ENCODE measurements at regions not wholly inside any gene's neighbourhood (a gene's known extent, or its start where the extent isn't known, plus 50 kb on each side); places are given as distances from the start of the nearest gene placed in this dataset.

DNA sequence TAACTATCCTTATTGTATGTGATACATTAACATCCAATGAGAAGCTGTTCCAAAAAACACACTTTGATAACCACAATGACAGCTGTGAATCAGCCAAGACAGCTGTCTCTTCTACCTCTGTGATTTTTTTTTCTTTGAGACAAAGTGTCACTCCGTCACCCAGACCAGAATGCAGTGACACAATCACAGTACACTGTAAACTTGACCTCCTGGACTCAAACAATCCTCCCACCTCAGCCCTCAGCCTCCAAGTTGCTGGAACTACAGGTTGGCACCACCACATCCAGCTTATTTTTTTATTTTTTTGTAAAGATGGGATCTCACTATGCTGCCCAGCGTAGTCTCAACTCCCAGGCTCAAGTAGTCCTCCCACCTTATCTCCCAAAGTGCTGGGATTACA lies 73.5 kb upstream of the TMCO5A start:
- TF ChIP-seq, protein P1, sequence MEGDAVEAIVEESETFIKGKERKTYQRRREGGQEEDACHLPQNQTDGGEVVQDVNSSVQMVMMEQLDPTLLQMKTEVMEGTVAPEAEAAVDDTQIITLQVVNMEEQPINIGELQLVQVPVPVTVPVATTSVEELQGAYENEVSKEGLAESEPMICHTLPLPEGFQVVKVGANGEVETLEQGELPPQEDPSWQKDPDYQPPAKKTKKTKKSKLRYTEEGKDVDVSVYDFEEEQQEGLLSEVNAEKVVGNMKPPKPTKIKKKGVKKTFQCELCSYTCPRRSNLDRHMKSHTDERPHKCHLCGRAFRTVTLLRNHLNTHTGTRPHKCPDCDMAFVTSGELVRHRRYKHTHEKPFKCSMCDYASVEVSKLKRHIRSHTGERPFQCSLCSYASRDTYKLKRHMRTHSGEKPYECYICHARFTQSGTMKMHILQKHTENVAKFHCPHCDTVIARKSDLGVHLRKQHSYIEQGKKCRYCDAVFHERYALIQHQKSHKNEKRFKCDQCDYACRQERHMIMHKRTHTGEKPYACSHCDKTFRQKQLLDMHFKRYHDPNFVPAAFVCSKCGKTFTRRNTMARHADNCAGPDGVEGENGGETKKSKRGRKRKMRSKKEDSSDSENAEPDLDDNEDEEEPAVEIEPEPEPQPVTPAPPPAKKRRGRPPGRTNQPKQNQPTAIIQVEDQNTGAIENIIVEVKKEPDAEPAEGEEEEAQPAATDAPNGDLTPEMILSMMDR (IDR thresholded peaks at IDR 0.05; ENCODE audit: low read depth, low read length, poor library complexity, severe bottlenecking) = no peak
- no peak for TF ChIP-seq EZH2phosphoT487 (IDR thresholded peaks at IDR 0.05; ENCODE audit: borderline replicate concordance, low read length)
